ENCODE measurements at regions not wholly inside any gene's neighbourhood (a gene's known extent, or its start where the extent isn't known, plus 50 kb on each side); places are given as distances from the start of the nearest gene placed in this dataset.

DNA sequence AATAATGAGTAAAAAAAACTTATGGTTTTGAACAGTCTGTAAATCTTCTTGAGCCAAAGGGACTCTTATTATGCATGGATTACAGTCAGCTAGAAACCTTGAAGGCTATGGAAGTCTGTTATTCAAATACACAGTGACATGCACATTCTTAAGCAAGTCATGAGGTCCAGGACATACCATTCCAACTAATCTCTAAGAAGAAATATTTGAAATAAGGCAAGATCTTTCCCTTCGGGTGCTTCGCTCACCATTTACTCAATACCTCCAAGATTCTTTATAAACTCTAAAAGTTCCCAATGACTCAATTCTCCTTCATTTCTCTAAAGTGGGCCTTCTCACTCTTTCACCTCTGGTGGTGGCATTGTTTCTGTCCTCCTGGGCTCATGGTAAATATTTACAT is 811.0 kb downstream of the NR2F1-AS1 start:
- no peaks in the 10 kb centered on the region for H3K36me3 ChIP-seq (replicated peaks; ENCODE audit: low read depth, low read length)
- H3K27me3 ChIP-seq (ENCODE audit: low read depth, low read length) = no peaks in the 10 kb centered on the region
- H2AFZ ChIP-seq (ENCODE audit: low read depth, low read length) = no peak overlapping the region
- H3K9ac ChIP-seq (ENCODE audit: low read length) = no peak overlapping the region
- no peak overlapping the region for H3K4me2 ChIP-seq (ENCODE audit: low read length)
- no peak overlapping the region for H3K4me3 ChIP-seq (ENCODE audit: low read length)
- no peak overlapping the region for H3K27ac ChIP-seq (ENCODE audit: low read length)
- no peaks in the 10 kb centered on the region for H3K9me3 ChIP-seq (ENCODE audit: insufficient read depth, low read length)
- H3K4me1 ChIP-seq (ENCODE audit: low read length) = no peaks in the 10 kb centered on the region
- H3K79me2 ChIP-seq (ENCODE audit: low read length) = no peaks in the 10 kb centered on the region
- TF ChIP-seq EZH2phosphoT487 (IDR thresholded peaks at IDR 0.05; ENCODE audit: low read depth) = no peak
- TF ChIP-seq, protein P1, sequence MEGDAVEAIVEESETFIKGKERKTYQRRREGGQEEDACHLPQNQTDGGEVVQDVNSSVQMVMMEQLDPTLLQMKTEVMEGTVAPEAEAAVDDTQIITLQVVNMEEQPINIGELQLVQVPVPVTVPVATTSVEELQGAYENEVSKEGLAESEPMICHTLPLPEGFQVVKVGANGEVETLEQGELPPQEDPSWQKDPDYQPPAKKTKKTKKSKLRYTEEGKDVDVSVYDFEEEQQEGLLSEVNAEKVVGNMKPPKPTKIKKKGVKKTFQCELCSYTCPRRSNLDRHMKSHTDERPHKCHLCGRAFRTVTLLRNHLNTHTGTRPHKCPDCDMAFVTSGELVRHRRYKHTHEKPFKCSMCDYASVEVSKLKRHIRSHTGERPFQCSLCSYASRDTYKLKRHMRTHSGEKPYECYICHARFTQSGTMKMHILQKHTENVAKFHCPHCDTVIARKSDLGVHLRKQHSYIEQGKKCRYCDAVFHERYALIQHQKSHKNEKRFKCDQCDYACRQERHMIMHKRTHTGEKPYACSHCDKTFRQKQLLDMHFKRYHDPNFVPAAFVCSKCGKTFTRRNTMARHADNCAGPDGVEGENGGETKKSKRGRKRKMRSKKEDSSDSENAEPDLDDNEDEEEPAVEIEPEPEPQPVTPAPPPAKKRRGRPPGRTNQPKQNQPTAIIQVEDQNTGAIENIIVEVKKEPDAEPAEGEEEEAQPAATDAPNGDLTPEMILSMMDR (IDR thresholded peaks at IDR 0.05; ENCODE audit: low read depth, low read length) = no peak
- no peaks in the 10 kb centered on the region for H4K20me1 ChIP-seq (ENCODE audit: insufficient read depth, low read length)

DNA sequence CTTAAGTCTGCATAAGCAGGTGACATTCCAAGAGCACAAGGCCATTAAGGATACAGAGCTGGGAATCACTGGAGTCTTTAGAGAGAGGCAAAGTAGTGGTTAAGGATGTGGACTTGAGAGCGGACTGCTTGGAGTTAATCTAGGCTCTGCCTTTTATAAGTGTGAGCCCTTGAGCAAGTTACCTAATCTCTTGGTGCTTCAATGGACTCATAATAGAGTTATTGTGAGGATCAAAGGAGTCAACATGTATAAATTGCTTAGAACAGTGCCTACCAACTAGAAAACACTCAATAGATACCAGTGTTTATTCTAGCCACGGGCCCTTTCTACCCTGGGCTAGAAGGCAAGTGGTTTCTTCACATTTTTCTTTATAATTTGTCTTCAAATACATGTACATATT is 819.4 kb downstream of the NR2F1-AS1 start:
- Histone ChIP-seq H3K4me1 (ENCODE audit: low read length) (peaks cover 9% of the 10 kb centered on the region), H4K20me1 (ENCODE audit: insufficient read depth, low read length) (no peaks in the 10 kb centered on the region), H3K27me3 (ENCODE audit: low read depth, low read length) (no peaks in the 10 kb centered on the region), H3K9ac (ENCODE audit: low read length) (no peak overlapping the region), H3K27ac (ENCODE audit: low read length) (no peak overlapping the region), H3K79me2 (ENCODE audit: low read length) (no peaks in the 10 kb centered on the region), H3K4me3 (ENCODE audit: low read length) (no peak overlapping the region), H3K9me3 (ENCODE audit: insufficient read depth, low read length) (no peaks in the 10 kb centered on the region), H2AFZ (ENCODE audit: low read depth, low read length) (no peak overlapping the region), H3K4me2 (ENCODE audit: low read length) (no peak overlapping the region), H3K36me3 (replicated peaks; ENCODE audit: low read depth, low read length) (no peaks in the 10 kb centered on the region)
- TF ChIP-seq EZH2phosphoT487 (IDR thresholded peaks at IDR 0.05; ENCODE audit: low read depth) = no peak
- TF ChIP-seq, protein P1 (IDR thresholded peaks at IDR 0.05; ENCODE audit: low read depth, low read length) = no peak

GRCh38 chr5:92760550-92760949 is 820.5 kb downstream of the NR2F1-AS1 start:
- H3K27ac ChIP-seq (ENCODE audit: low read length) = no peak overlapping the region
- H3K9ac ChIP-seq (ENCODE audit: low read length) = no peak overlapping the region
- H3K9me3 ChIP-seq (ENCODE audit: insufficient read depth, low read length) = no peaks in the 10 kb centered on the region
- no peak overlapping the region for H3K4me2 ChIP-seq (ENCODE audit: low read length)
- TF ChIP-seq, protein P1 (IDR thresholded peaks at IDR 0.05; ENCODE audit: low read depth, low read length) = no peak
- no peak for TF ChIP-seq EZH2phosphoT487 (IDR thresholded peaks at IDR 0.05; ENCODE audit: low read depth)
- H4K20me1 ChIP-seq (ENCODE audit: insufficient read depth, low read length) = no peaks in the 10 kb centered on the region
- peaks cover 9% of the 10 kb centered on the region for H3K4me1 ChIP-seq (ENCODE audit: low read length)
- no peaks in the 10 kb centered on the region for H3K36me3 ChIP-seq (replicated peaks; ENCODE audit: low read depth, low read length)
- no peaks in the 10 kb centered on the region for H3K79me2 ChIP-seq (ENCODE audit: low read length)
- no peak overlapping the region for H3K4me3 ChIP-seq (ENCODE audit: low read length)
- H2AFZ ChIP-seq (ENCODE audit: low read depth, low read length) = no peak overlapping the region
- no peaks in the 10 kb centered on the region for H3K27me3 ChIP-seq (ENCODE audit: low read depth, low read length)

DNA sequence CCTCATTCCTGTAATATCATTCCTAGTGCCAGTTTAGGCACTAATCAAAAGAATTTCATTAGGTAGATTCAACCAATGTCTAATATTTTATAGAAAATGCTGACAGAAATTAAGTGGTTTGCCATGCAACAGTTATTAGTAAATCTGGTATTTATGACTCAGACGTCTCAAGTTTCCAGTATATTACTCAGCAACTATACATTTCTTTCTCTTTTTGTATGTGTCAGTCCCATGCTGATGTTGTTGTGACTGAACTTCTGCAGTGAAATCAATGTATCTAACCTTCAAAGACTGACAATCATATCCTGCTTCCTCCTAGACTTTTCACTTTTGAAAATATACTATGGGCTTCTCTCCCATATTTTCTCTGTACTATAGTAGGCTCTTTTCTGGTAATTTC is 822.5 kb downstream of the NR2F1-AS1 start:
- Histone ChIP-seq H2AFZ (ENCODE audit: low read depth, low read length) (no peak overlapping the region), H4K20me1 (ENCODE audit: insufficient read depth, low read length) (no peaks in the 10 kb centered on the region), H3K36me3 (replicated peaks; ENCODE audit: low read depth, low read length) (no peaks in the 10 kb centered on the region), H3K4me2 (ENCODE audit: low read length) (no peak overlapping the region), H3K4me3 (ENCODE audit: low read length) (no peak overlapping the region), H3K9me3 (ENCODE audit: insufficient read depth, low read length) (no peaks in the 10 kb centered on the region), H3K27ac (ENCODE audit: low read length) (no peak overlapping the region), H3K4me1 (ENCODE audit: low read length) (peaks cover 9% of the 10 kb centered on the region), H3K79me2 (ENCODE audit: low read length) (no peaks in the 10 kb centered on the region), H3K9ac (ENCODE audit: low read length) (no peak overlapping the region), H3K27me3 (ENCODE audit: low read depth, low read length) (no peaks in the 10 kb centered on the region)
- TF ChIP-seq, protein P1 (IDR thresholded peaks at IDR 0.05; ENCODE audit: low read depth, low read length) = no peak
- TF ChIP-seq EZH2phosphoT487 (IDR thresholded peaks at IDR 0.05; ENCODE audit: low read depth) = no peak

All from OCI-LY3 (cell line).